Mesodermal cell (in vitro differentiated cells): ENCODE measurements at regions not wholly inside any gene's neighbourhood (a gene's known extent, or its start where the extent isn't known, plus 50 kb on each side); places are given as distances from the start of the nearest gene placed in this dataset.

Experiments
- H3K27ac ChIP-seq: 2 replicates; pipeline ENCODE4 v1.7.0; 2013; ENCODE audit warnings: mild to moderate bottlenecking, low read depth, low read length, moderate library complexity; ENCODE audit not compliant: severe bottlenecking
- H3K36me3 ChIP-seq: 2 replicates; pipeline ENCODE4 v1.7.1; 2013; ENCODE audit warnings: mild to moderate bottlenecking, low read length, moderate library complexity; ENCODE audit not compliant: control insufficient read depth, insufficient read depth
- H3K4me1 ChIP-seq: one replicate; pipeline ENCODE4 v1.7.1; 2013; ENCODE audit warnings: mild to moderate bottlenecking, low read length; ENCODE audit not compliant: insufficient read depth, control insufficient read depth, poor library complexity, severe bottlenecking
- H3K4me3 ChIP-seq: 2 replicates; pipeline ENCODE4 v1.7.0; 2013; ENCODE audit warnings: low read length, control low read depth, mild to moderate bottlenecking; ENCODE audit not compliant: insufficient read depth, poor library complexity, severe bottlenecking; ENCODE audit errors: extremely low read depth
- H3K9me3 ChIP-seq: 2 replicates; pipeline ENCODE4 v1.7.1; 2013; ENCODE audit warnings: mild to moderate bottlenecking, low read length, moderate library complexity; ENCODE audit not compliant: control insufficient read depth
- WGBS, 2 experiments: methylation state at CpG; one replicate each; pipeline ENCODE4 v1.1.5; 2013; ENCODE audit warnings: missing lambda C conversion rate in 2 of 2; ENCODE audit not compliant: insufficient coverage in 2 of 2; 5-methylcytosine and 5-hydroxymethylcytosine counted together

DNA sequence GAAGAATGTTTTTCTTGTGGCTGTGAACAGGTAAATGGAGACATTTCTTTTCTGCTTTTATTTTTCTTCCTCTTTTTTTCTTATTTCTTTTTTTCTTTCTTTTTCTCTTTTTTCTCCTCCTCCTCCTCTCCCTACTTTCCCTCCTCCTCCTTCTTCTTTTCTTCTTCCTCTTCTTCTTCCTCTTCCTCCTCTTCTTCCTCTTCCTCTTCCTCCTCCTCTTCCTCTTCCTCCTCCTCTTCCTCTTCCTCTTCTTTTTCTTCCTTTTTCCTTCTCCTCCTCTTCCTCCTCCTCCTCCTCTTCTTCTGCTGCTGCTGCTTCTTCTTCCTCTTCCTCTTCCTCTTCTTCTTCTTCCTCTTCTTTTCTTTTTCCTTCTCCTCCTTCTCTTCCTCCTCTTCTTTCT is 65.3 kb upstream of the NTRK2 start:
- H3K9me3 ChIP-seq, result no peaks in the 10 kb centered on the region
- no peak overlapping the region for H3K27ac ChIP-seq
- no peaks in the 10 kb centered on the region for H3K36me3 ChIP-seq
- H3K4me3 ChIP-seq, result no peak overlapping the region
- H3K4me1 ChIP-seq, result no peaks in the 10 kb centered on the region

DNA sequence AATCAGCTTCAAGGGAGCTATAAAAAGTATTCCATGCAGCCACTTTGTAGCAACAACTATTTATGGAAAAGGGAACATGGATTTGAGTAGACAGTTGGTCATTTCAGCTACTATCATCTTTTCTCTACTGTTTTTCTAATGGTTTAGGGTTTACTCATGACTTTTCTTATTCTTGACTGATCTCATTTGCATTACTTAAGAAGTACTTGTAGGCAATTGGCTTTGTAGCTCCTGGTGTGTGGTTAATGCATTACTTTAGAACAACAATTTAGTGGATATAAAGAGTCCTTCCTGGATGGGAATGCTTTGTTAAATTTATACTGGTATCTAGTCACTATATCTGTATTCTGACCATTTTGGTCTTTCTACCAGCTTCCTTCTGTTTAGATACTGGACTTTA is 59.8 kb upstream of the NTRK2 start:
- H3K36me3 ChIP-seq, result no peaks in the 10 kb centered on the region
- no peak overlapping the region for H3K27ac ChIP-seq
- no peaks in the 10 kb centered on the region for H3K9me3 ChIP-seq
- no peak overlapping the region for H3K4me3 ChIP-seq
- peaks cover under 1% of the 10 kb centered on the region for H3K4me1 ChIP-seq

DNA sequence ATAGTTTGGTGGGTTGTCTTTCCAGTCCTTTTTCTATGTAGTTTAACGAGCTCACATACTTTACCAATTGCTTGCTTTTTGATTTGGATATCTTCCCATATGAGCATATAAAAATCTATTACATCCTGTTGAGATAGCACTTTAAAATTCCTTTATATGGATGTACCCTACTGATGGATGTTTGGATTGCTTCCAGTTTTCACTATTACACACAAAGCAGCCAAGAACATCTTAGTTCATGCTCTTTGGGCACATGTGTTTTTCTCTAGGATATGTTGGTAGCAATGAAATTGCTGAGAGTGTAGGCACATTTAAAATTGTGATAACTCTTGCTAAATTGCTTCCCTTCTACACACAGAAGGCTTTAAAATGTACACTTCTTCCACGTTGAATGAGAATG is 56.1 kb upstream of the NTRK2 start:
- Histone ChIP-seq H3K4me1 (peaks cover 5% of the 10 kb centered on the region), H3K36me3 (no peaks in the 10 kb centered on the region), H3K4me3 (no peak overlapping the region), H3K9me3 (no peaks in the 10 kb centered on the region), H3K27ac (no peak overlapping the region)
- no CpG with 5 or more reads among the region's 2 CpGs for WGBS, 2 experiments

DNA sequence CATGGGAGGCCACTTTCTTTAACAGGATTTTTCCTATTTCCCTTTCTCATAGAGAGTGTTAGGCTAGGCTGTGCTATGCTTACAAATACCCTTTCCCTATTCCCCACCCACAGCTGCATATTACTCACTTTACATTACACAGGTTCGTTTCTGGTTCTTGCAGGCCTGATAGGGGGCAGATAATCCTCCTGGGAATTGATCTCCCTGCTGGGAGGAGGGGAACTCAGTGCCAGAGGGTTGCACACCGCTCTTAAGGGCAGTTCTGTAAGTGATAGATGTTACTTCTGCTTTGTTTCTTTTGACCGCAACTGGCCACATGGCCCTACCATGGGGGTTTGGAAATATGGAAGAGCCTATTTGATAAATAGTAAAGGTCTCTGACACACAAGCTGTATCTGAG is 54.0 kb upstream of the NTRK2 start:
- WGBS, 2 experiments, result 89 to 100% methylated on average over 1 to 2 of the region's 3 CpGs

DNA sequence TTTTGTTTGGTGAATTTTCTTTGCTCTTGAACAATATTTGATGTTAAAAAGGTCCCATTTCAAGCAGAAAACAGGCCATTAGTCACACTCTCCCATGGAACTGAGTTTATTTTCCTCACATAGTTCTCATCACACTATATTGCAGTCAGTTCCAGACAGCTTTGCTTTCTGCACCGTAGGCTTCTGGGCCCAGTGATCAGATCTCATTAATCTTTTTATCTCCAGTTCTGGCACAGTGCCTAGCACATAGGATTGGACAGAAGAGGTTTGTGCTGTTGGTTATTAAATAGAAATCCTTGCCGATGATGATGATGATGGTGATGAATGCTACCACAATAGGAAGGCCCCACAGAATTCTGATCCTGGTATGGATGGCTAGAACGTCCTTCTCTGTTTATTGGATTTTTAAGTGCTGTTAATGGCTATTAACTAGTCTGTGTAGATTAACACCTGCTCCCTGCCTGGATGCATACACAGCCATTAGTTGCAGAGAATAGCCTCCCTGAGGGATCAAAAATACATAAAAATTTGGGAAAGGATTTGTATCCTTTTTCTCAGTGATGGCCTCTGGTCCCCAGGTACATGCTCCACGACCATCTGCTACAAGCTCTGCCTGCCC is 52.0 kb upstream of the NTRK2 start:
- Histone ChIP-seq H3K4me3 (no peak overlapping the region), H3K9me3 (no peaks in the 10 kb centered on the region), H3K27ac (no peak overlapping the region), H3K36me3 (no peaks in the 10 kb centered on the region), H3K4me1 (peaks cover 5% of the 10 kb centered on the region)
- WGBS, 2 experiments, result 100% methylated on average over 1 to 2 of the region's 4 CpGs

More for the DNA sequence above, 54.0 kb upstream of the NTRK2 start:
- Histone ChIP-seq H3K9me3 (no peaks in the 10 kb centered on the region), H3K4me3 (no peak overlapping the region), H3K4me1 (peaks cover 5% of the 10 kb centered on the region), H3K36me3 (no peaks in the 10 kb centered on the region), H3K27ac (no peak overlapping the region)
